GM19328 (cell line): ENCODE measurements at regions not wholly inside any gene's neighbourhood (a gene's known extent, or its start where the extent isn't known, plus 50 kb on each side); places are given as distances from the start of the nearest gene placed in this dataset.

Experiments
- ATAC-seq: cut with Tn5 transposase; IDR thresholded peaks from one replicate; pipeline ENCODE4 v1.9.1; 2021; ENCODE audit warnings: mild to moderate bottlenecking, moderate library complexity; ENCODE audit not compliant: unreplicated experiment

DNA sequence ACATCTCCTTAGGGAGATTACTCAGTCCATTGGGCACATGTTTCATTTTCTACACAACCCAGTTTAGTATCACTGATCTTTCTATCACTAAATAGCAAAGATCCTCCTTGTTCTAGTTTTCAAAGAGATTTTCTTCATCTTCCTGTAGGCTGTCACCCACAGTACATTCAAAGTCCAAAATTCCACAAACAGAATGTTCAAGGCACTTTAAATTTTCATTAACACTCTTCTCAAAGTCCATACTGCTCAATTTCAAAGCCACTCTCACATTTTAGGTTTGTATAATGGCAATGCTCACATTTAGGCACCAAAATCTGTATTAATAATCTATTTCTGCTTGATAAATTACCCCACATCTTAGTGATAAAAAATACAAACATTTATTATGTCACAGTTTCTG lies 152.8 kb downstream of the FSIP2 start:
- no peak for ATAC-seq

DNA sequence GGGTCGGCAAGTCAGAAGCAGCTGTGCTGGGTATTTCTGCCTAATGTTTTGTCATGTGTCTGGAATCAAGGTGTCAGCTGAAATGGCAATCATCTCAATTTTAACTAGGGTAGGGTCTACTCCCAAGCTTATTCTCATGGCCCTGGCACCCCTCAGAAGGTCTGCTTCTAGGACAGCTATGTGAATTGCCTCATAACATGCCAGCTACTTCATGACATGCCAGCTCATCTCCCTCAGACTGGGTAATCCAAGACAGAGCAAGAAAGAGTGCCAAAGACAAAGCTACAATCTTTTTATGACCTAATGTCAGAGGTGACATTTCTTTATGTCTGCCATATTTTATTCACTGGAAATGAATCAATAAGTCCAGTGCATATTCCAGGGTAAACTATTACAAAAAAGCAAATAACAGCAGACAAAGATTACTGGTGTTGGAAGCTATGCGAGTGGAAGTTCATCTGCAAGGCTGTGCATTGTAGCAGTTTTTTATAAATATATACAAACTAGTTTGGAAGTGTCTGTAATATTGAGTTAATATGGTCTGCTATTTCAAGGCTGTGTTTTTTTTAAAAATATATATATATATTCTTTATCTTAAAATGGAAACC lies 153.3 kb downstream of the FSIP2 start:
- ATAC-seq = no peak

DNA sequence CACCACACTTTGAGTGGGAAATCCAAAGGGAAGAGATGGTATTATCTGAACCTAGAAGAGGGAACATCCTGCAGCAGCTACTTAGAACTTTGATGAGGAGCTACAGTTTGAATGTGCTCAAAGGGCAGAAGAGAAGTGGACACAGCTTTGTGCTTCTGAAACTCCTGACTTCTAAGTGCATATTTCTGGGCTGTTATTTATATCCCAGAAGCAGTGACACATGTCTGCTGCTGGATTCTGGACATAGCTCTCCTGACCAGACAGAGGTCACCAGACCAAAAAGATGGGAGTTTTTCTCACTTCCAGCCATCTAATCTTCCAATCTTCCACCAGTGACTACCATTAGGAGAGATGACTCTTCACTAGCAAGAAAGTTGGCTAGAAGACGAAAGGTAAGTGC lies 153.9 kb downstream of the FSIP2 start:
- no peak for ATAC-seq

DNA sequence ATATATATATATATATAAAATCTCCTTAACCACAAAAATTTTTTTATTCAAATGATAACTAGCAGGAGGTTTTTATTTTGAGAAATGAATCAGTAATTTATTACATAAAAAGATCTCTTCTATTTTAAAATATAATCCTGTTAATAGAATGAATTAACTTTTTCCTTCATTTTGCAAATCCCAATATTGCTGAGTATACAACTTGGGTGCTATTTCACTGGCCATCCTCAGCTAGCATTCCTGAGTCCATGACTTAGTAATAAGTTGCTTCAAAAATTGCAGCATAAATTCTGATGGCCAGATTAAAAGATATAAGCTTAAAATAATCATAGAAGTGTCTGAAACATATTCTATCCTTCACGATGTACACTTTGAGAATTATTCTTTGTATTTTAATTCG lies 155.6 kb downstream of the FSIP2 start:
- ATAC-seq = no peak

DNA sequence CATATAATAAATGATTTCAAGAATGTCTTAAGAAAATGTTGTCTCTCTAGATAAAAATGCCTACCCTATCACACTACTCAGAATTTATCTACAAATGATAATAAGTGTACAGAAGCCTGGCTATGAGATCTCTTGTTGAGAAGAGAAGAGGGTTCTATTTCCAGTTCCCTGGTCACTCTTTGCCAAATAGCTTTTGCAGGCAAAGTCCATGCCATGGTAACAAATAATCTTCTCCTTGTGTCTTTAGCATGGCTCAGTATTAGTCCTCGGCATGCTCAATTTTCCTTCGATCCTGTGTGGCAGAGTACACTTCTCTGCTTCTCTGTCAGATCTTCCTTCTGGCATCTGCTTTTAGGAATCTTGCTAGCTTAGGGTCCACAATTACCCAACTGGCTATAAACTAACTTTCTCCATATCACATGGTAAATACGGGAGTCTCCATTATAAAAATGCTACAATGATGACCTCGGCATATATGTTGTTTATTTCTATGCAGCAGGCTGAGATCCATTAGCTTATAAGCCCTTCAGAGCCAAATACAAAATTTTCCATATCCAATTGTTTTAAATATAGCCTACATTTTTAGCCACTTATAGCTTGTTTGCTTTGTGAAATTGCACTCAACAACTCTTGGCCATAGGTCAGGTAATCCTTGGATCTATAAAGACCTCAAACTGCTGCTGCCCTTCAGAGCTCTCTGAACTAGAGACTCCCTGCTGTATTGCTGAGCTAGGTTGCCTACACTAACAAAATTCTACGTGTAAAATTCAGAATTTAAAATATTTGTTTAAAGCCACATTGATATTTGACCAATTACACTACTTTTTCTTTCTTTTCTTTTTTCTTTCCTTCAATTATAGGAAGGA lies 157.5 kb downstream of the FSIP2 start:
- no peak for ATAC-seq

DNA sequence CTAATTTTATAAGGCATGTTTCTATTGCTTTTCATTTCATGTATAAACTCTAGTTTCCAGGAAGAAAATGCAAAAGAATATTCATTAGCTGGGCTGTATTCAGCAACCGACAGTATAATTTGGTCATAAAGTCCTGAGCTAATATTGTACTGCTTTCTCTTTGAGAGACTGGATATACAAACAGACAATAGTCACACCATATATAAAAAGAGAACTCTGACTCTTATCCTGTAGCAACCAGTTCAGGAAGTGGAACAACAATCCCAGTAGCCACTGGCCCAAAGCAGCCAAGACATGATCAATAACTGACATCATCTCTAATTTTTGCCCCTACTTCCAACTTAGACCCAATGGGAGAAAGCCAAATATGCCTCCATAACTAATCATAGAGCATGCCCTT lies 160.8 kb downstream of the FSIP2 start:
- ATAC-seq = no peak

DNA sequence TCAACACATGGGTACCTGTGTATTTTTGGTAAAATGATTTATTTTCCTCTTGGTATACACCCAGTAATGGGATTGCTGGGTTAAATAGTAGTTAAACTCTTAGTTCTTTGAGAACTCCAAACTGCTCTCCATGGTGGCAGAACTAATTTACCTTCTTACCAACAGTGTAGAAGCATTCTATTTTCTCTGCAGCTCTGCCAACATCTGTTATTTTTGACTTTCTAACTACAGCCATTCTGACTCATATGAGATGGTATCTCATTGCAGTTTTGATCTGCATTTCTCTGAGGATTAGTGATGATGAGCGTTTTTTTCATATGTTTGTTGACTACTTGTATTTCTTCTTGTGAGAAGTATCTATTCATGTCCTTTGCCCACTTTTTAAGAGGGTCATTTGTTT lies 180.6 kb downstream of the FSIP2 start:
- no peak for ATAC-seq

DNA sequence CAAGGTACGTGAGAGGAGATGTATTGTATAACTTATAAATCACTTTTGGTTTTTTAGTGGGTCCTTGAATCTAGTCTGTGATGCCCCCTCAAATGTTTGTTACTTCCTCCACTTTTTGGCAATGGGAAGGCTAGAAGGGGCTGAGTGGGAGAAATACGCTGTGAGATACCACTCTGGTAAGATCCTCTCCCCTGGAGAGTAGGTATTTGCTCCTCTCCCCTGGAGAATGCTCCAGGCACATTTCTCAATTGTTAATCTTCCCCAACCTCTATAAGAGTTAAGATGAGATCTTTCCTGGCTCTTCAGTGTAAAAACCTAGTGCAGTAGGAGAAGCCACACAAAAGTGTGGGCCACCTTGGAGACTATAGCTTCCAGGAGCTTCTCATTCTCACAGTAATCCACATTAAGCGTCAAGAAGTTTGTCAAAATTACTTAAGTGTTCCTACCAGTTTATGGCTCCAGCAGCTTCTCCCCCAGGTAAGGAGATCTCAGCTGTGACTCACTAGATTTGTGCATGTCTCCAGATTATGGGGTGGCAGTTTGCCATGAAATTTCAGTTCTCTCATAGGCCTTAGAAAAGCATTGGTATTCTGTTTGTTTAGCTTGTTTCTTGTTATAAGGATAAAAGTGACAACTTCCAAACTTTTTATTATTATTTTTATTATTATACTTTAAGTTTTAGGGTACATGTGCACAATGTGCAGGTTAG lies 182.6 kb downstream of the FSIP2 start:
- no peak for ATAC-seq

DNA sequence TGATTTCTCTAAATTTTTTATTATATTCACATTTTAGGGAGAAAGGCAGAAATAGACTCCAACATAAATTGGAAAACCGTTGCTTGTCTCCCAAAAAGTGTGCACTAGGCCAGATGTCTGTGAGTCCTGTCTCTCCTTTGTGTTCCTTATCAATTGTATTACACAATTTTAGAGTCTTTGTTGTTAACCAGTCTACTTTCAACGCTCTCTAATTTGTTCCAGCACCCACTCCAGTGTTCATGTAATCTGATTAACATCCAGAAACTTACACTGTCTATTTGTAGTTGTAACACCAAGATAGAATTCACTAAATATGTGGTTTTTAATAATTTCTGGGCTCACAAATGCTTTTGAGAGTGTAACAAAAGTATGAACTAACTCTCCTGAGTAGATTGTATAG lies 195.6 kb downstream of the FSIP2 start:
- ATAC-seq = no peak

DNA sequence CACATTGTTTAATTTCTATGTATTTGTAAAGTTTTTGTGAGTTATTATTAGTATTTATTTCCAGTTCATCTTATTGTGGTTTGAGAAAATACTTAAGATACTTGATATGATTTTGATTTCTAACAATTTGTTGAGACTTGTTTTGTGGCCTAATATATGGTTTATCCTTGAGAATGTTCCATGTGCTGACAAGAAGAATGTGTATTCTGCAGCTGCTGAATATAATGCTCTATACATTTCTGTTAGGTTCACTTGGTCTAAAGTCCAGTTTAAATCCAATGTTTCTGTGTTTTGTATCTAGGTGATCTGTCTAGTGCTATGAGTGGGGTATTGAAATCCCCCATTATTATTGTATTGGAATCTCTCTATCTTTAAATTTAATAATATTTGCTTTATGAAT lies 201.3 kb downstream of the FSIP2 start:
- ATAC-seq = no peak

DNA sequence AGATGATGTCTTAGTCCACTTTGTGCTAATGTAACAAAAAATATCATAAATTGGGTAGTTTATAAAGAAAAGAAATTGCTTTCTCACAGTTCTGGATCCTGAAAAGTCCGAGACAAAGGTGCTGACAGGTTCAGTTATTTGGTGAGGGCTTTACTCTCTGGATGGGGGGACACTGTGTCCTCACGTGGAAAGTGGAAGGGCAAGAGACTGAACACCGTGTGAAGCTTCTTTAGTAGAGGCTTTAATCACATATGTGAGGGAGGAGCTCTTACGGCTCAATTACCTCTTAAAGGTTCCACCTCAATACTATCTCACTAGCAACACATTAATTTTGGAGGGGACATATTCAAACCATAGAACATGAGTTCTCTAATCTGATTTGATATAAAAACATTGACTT lies 204.3 kb downstream of the FSIP2 start:
- no peak for ATAC-seq

DNA sequence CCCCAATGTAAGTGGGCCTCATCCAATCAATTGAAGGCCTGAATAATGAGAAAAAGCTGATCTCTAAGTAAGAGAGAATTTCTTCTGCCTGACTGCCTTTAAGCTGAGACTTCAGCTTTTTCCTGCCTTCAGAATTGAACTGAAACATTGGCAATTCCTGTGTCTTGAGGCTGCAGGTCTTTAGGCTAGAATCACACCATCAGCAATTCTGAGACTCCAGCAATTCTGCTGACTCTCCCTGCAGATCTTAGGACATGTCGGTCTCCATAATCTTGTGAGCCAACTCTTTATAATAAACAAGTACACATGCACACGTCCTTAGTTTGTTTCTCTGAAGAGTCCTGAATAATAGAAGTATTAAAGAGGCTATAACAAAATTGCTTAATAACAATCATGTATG lies 209.1 kb downstream of the FSIP2 start:
- no peak for ATAC-seq

DNA sequence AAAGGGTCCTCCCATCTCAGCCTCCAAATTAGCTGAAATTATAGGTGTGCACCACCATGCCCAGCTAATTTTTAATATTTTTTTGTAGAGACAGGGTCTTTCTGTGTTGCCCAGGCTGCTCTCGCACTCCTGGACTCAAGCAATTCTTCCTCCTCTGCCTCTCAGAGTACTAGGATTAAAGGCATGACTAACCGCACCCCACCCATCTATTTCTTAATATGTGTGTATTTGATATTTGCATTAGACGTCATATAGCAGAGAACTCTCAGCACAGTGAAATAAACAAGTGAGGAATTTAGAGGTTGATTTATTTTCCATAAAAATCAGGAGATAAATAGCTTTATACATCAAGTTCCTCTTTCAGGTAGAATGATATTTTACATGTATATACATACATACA lies 213.5 kb downstream of the FSIP2 start:
- ATAC-seq = no peak

DNA sequence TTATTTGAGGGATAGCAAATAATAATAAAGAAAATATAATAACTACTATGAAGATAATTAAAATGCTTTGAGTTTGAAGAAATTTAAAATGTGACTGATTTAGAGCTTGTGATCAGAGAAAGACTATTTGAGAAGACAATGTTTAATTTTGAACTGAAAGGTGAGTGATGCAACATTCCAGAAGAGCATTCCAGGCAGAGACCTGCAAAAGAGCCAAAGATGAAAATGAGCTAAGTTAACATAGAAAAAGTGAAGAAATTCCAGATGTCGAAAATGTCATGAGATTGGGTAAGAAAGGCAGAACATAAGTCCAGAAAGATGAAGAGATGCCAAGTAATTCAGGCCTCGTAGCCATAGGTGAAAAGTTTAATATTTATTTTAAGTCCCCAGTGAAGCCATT lies 215.8 kb downstream of the FSIP2 start:
- no peak for ATAC-seq

DNA sequence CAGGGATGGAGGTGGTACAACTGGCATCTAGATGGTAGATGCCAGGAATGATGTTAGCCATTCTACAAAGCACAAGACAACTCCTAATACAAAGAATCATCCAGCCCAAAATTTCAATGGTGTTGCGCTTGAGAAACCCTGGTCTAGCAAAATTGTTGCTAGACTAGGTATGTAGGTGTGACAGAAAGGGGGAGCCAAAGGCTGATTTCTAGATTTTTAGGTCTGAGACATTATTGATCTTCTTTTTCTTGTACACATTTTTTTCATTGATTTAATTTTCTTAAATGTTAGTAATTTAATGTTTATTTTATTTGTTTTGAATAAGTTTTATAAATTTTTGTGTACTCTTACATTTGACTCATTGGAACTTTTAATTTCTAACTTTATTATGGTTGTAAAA lies 216.4 kb downstream of the FSIP2 start:
- ATAC-seq = no peak

DNA sequence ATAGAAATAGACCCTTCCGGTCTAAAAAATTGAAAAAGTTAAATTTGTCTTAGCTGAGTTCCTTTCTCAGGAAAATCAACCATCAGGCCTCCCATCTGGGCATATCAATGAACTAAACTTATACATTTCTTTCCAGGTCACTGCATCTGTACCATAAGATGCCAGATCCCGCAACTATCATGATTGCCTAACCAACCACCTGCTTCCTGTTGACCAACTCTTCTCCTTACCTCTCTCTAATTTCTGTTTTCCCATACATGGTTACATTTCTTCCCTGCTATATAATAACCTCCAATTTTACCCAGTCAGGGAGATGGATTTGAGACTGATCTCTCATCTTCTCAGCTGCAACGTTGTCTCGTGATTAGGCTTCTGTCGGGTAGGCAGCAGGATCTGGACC lies 228.7 kb downstream of the FSIP2 start:
- ATAC-seq = no peak

DNA sequence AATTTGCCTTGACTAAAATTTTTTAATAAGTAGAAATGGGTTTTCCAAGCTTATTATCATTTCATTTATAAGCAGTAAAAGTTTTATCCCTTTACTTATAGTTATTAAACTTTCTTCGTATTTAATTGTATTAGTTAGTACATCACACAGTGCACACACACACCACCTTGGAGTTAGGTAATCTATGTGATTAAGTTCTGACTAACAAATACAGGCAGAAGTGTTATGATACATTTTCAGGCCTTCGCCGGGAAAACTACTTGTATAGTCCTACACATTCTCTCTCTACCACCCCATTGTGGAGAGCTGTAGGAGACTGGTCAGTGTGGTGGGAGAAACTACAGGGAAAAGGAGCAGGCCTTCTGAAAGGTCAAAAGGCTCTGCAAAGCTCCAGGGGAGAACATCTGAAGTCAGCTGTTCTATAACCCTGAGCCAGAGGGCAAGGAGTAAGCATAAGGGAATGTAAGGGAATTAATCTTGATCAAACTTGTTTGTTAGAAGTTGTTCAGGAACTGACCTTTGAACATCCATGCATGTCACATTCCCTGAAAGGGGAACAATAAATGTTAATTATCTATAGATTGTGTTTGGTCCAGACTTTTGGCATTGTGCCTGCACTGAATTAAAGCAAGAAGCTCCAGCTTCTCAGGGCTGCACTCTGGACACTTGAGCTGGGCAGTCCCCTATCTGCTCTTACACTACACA lies 231.7 kb downstream of the FSIP2 start:
- ATAC-seq = no peak

DNA sequence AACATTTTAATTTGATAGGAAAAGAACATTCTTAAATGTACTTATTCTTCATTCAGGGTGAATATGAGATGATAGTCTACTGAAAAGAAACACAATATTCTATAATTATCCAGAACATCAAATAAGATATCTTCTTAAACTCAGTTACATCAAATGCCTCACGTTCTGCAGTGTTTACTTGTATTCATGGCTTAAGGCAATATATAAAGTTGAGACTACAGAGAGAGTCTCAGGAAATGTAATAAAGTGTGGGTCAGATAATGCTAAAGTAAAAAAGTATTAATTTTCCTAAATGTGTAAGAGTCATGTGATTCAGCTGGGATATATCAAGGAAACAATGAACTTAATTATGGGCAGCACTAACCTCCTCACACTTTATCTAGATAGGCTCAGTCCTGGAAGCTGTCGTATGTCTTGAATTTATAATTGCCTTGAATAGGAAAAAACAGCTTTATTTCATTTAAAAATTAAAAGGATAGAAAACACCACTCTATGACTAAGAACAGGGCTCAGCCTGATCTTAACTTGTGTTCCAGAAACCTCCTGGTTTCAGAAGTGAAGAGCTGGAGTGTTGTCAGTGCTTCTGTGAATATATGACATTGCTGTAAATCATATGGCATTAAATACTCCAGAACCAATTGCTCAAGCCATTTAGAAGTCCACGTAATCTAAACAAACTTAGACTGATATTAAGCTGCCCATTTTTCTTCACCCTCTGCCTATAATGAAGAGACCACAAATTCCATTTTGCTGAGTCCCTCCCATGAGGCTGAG lies 240.2 kb downstream of the FSIP2 start:
- ATAC-seq = no peak

DNA sequence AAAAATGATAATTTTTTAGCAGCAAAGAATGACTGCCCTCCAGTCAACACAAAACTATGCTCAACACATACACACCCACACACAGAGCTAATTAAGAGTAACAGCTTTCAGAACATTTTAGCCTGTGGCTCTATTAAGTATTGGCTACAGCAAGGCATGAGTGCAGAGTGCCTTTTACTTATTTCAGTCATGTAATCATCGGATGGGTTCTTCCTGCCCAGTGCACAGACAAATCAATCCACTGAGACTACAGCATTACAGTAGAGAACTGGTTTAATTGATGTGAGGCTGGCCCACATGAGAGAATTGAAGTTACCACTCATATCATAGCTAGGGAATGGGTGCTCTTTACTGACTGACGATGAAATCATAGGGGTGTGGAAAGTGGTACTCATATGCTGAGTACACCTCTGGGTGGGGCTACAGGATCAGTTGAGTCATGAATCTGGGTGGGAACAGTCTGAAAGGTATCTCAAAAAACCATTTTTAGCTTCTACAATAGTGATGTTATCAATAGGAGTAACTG lies 241.0 kb downstream of the FSIP2 start:
- no peak for ATAC-seq

DNA sequence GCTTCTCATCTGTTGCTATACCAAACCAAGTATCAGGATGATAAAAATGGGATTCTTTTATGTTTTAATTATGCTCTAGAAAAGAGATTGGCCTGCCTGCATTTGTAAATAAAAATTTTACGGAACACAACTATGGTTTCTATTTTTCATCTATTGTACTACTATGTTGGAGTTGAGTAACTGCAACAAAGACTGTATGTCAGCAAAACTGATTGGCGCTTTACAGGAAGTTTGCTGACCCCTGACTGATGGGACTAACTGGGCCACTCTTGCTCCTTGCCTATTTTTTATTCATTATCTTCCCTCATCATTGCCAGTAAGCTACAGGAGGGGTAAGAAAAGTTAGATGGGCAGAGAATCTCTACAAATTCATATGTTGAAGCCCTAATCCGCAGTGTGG lies 242.3 kb downstream of the FSIP2 start:
- no peak for ATAC-seq
